CD14-positive monocyte (primary cell): ENCODE measurements at regions not wholly inside any gene's neighbourhood (a gene's known extent, or its start where the extent isn't known, plus 50 kb on each side); places are given as distances from the start of the nearest gene placed in this dataset.

Experiments used
- DNase-seq, 3 donors: peaks; one replicate each; pipeline ENCODE4 v3.0.0-alpha.2; 2011 to 2022
- H2AFZ ChIP-seq: 2 replicates; pipeline ENCODE4 v1.6.0; 2012; ENCODE audit warnings: mild to moderate bottlenecking, low read depth, low read length, inconsistent platforms; ENCODE audit not compliant: insufficient read depth, poor library complexity, severe bottlenecking
- H3K27ac ChIP-seq, 2 donors: 1 replicate in 1 of 2; 2 replicates in 1 of 2; pipeline ENCODE4 v1.5.1; 2012 to 2013; ENCODE audit warnings: low read length in 2 of 2, control low read depth in 1 of 2, inconsistent platforms in 1 of 2, low read depth in 1 of 2, mild to moderate bottlenecking in 1 of 2
- H3K27me3 ChIP-seq, 2 donors: one replicate each; pipeline versions ENCODE4 v1.6.0 to v1.6.1; 2011 to 2013; ENCODE audit warnings: low read length in 2 of 2; ENCODE audit not compliant: control insufficient read depth in 2 of 2, insufficient read depth in 2 of 2
- H3K36me3 ChIP-seq, 2 donors: replicated peaks in 1 of 2; 1 replicate in 1 of 2; 2 replicates in 1 of 2; pipeline versions ENCODE4 v1.5.1 to v1.6.1; 2012 to 2013; ENCODE audit warnings: low read length in 2 of 2, control low read depth in 1 of 2, inconsistent platforms in 1 of 2, mild to moderate bottlenecking in 1 of 2; ENCODE audit not compliant: insufficient read depth in 2 of 2, control insufficient read depth in 1 of 2
- H3K4me1 ChIP-seq, 2 donors: 1 replicate in 1 of 2; 2 replicates in 1 of 2; pipeline versions ENCODE4 v1.5.1 to v1.6.1; 2012 to 2013; ENCODE audit warnings: low read length in 2 of 2, control low read depth in 1 of 2, inconsistent platforms in 1 of 2, mild to moderate bottlenecking in 1 of 2, moderate library complexity in 1 of 2; ENCODE audit not compliant: insufficient read depth in 2 of 2, control insufficient read depth in 1 of 2
- H3K4me2 ChIP-seq: replicated peaks from 2 replicates; pipeline ENCODE3; 2012; ENCODE audit warnings: low read length, moderate library complexity, mild to moderate bottlenecking; ENCODE audit not compliant: poor library complexity, severe bottlenecking; ENCODE audit errors: extremely low read depth
- H3K4me3 ChIP-seq, 3 experiments: fragments of 200-600 bp in 1 of 3; sonication (generic) in 1 of 3; replicated peaks in 1 of 3; 1 replicate in 2 of 3; 2 replicates in 1 of 3; pipeline ENCODE4 v1.5.1; 2011 to 2013; ENCODE audit warnings: low read length in 3 of 3, mild to moderate bottlenecking in 3 of 3, control low read depth in 2 of 3, low read depth in 2 of 3, inconsistent platforms in 1 of 3, moderate library complexity in 1 of 3
- H3K79me2 ChIP-seq: 2 replicates; pipeline ENCODE4 v1.6.0; 2012; ENCODE audit warnings: mild to moderate bottlenecking, control low read depth, inconsistent platforms, low read length, moderate library complexity; ENCODE audit not compliant: insufficient read depth
- H3K9ac ChIP-seq: 2 replicates; pipeline ENCODE4 v1.6.0; 2017; ENCODE audit warnings: low read length, mild to moderate bottlenecking; ENCODE audit not compliant: insufficient read depth, poor library complexity, severe bottlenecking
- H3K9me3 ChIP-seq, 2 donors: replicated peaks in 1 of 2; 1 replicate in 1 of 2; 2 replicates in 1 of 2; pipeline versions ENCODE4 v1.5.1 to v1.6.1; 2012 to 2013; ENCODE audit warnings: low read length in 2 of 2, control low read depth in 1 of 2; ENCODE audit not compliant: control insufficient read depth in 1 of 2, insufficient read depth in 1 of 2
- H4K20me1 ChIP-seq: 2 replicates; pipeline ENCODE4 v1.6.0; 2012; ENCODE audit warnings: mild to moderate bottlenecking, low read length, control low read depth, moderate library complexity; ENCODE audit not compliant: insufficient read depth
- H3K27ac Mint-ChIP-seq, 7 donors: one replicate each; pipeline ENCODE4 v1.8.0; 2020; ENCODE audit warnings: mild to moderate bottlenecking in 7 of 7, mixed read lengths in 7 of 7, moderate library complexity in 6 of 7, inconsistent platforms in 2 of 7
- H3K27me3 Mint-ChIP-seq, 3 donors: one replicate each; pipeline ENCODE4 v1.8.0; 2021 to 2022; ENCODE audit warnings: low read depth in 3 of 3, mild to moderate bottlenecking in 3 of 3, mixed read lengths in 3 of 3, moderate library complexity in 3 of 3, inconsistent platforms in 1 of 3
- H3K36me3 Mint-ChIP-seq, 2 donors: one replicate each; pipeline ENCODE4 v1.8.0; 2020; ENCODE audit warnings: mixed read lengths in 2 of 2, inconsistent platforms in 1 of 2, mild to moderate bottlenecking in 1 of 2
- H3K4me1 Mint-ChIP-seq: one replicate; pipeline ENCODE4 v1.8.0; 2020; ENCODE audit warnings: mild to moderate bottlenecking, mixed read lengths
- H3K4me3 Mint-ChIP-seq, 2 donors: one replicate each; pipeline ENCODE4 v1.8.0; 2020; ENCODE audit warnings: mild to moderate bottlenecking in 2 of 2, mixed read lengths in 2 of 2, moderate library complexity in 1 of 2
- H3K9me3 Mint-ChIP-seq, 7 donors: one replicate each; pipeline ENCODE4 v1.8.0; 2020 to 2022; ENCODE audit warnings: mixed read lengths in 7 of 7, mild to moderate bottlenecking in 6 of 7, moderate library complexity in 6 of 7, inconsistent platforms in 2 of 7
- WGBS: methylation state at CpG from one replicate; pipeline ENCODE4 v1.1.5; 2013; ENCODE audit warnings: missing lambda C conversion rate; ENCODE audit not compliant: insufficient coverage; 5-methylcytosine and 5-hydroxymethylcytosine counted together
- intact Hi-C, 2 donors: fragments of 100-400 bp; cut with micrococcal nuclease; formaldehyde crosslinking; loops; one replicate each; pipeline versions ENCODE4 v1.15.0 to v1.15.1; 2023
- TF ChIP-seq, protein P1 (sequence below): fragments of 200-600 bp; IDR thresholded peaks from one replicate; pipeline ENCODE4 v1.8.0; 2022; ENCODE audit warnings: antibody characterized with exemption, mild to moderate bottlenecking

DNA sequence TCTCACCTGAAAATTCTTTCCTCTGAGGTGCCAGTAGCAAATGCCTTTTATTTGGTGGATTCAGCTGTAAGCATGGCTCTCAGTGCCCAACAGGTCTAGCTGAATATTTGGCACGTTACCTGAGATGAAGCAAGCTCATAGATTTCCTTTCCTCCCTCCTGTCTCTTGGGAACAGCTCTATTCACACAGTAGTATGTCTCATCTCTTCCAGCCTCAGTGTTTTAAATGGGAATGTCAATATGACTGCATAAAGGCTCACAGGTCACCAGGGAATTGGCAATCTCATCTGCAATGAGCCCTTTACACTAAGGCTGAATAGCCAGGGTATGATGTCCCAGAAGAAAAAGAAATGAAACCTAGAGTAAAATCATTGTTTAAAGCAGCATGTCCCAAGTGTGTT, 733.5 kb downstream of the NTRK3 start:
- no peak for DNase-seq
- Mint-ChIP-seq H3K27me3 (no peaks in the 10 kb centered on the region), H3K27ac (no peak overlapping the region), H3K9me3 (peaks cover 3 to 7% (median 5%) of the 10 kb centered on the region in 7 donors), H3K4me1 (no peaks in the 10 kb centered on the region), H3K4me3 (no peak overlapping the region), H3K36me3 (no peaks in the 10 kb centered on the region)
- Histone ChIP-seq H3K4me1 (no peaks in the 10 kb centered on the region), H3K4me3 (no peak overlapping the region), H3K9me3 (peaks cover 3 to 22% of the 10 kb centered on the region in 2 donors), H3K4me2 (no peak overlapping the region), H4K20me1 (no peaks in the 10 kb centered on the region), H3K36me3 (no peaks in the 10 kb centered on the region), H3K79me2 (no peaks in the 10 kb centered on the region), H3K27me3 (no peaks in the 10 kb centered on the region), H2AFZ (no peak overlapping the region), H3K27ac (no peak overlapping the region), H3K9ac (no peak overlapping the region)
- TF ChIP-seq, protein P1, sequence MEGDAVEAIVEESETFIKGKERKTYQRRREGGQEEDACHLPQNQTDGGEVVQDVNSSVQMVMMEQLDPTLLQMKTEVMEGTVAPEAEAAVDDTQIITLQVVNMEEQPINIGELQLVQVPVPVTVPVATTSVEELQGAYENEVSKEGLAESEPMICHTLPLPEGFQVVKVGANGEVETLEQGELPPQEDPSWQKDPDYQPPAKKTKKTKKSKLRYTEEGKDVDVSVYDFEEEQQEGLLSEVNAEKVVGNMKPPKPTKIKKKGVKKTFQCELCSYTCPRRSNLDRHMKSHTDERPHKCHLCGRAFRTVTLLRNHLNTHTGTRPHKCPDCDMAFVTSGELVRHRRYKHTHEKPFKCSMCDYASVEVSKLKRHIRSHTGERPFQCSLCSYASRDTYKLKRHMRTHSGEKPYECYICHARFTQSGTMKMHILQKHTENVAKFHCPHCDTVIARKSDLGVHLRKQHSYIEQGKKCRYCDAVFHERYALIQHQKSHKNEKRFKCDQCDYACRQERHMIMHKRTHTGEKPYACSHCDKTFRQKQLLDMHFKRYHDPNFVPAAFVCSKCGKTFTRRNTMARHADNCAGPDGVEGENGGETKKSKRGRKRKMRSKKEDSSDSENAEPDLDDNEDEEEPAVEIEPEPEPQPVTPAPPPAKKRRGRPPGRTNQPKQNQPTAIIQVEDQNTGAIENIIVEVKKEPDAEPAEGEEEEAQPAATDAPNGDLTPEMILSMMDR, result no peak
- intact Hi-C loops, result no loop called here
- WGBS, result no CpG with 5 or more reads among the region's 1 CpG

DNA sequence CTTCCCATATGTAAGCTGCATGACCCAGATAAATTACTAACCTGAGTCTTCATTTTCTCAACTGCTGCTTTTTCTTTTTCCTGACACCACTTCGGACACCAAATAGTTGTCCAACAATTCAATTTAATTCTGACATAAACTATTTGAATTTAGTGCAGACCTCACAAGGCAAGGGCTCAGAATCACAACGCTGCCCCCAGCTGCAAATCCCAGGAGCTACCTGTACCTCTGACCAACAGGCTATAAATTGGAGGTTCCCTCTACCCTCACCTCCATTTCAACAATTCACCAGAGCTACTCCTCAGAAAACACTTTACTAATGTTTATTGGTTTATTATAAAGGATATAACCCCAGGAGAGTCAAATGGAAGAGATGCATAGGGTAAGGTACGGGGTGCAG, 737.6 kb downstream of the NTRK3 start:
- no peaks in the 10 kb centered on the region for H3K4me1 ChIP-seq
- H3K4me2 ChIP-seq, result no peak overlapping the region
- WGBS, result 89% methylated on average over 1 of the region's 3 CpGs
- no peak for DNase-seq
- H3K27ac Mint-ChIP-seq, result no peak overlapping the region
- H3K36me3 ChIP-seq, result no peaks in the 10 kb centered on the region
- H3K9me3 Mint-ChIP-seq, result peaks cover 0 to 11% (median 4%) of the 10 kb centered on the region in 7 donors
- no peak overlapping the region for H3K4me3 ChIP-seq
- H3K27me3 Mint-ChIP-seq, result peaks cover 0 to 2% (median 0%) of the 10 kb centered on the region in 3 donors
- H3K4me3 Mint-ChIP-seq, result no peak overlapping the region
- intact Hi-C loops, result no loop called here
- H3K27ac ChIP-seq, result no peak overlapping the region
- no peak overlapping the region for H3K9ac ChIP-seq
- no peaks in the 10 kb centered on the region for H3K36me3 Mint-ChIP-seq
- peaks cover 0 to 12% of the 10 kb centered on the region in 2 donors for H3K9me3 ChIP-seq
- H3K27me3 ChIP-seq, result no peaks in the 10 kb centered on the region
- TF ChIP-seq, protein P1, result no peak
- no peaks in the 10 kb centered on the region for H3K4me1 Mint-ChIP-seq
- H4K20me1 ChIP-seq, result no peaks in the 10 kb centered on the region
- H2AFZ ChIP-seq, result no peak overlapping the region
- no peaks in the 10 kb centered on the region for H3K79me2 ChIP-seq
